ENCODE measurements at regions not wholly inside any gene's neighbourhood (a gene's known extent, or its start where the extent isn't known, plus 50 kb on each side); places are given as distances from the start of the nearest gene placed in this dataset.

DNA sequence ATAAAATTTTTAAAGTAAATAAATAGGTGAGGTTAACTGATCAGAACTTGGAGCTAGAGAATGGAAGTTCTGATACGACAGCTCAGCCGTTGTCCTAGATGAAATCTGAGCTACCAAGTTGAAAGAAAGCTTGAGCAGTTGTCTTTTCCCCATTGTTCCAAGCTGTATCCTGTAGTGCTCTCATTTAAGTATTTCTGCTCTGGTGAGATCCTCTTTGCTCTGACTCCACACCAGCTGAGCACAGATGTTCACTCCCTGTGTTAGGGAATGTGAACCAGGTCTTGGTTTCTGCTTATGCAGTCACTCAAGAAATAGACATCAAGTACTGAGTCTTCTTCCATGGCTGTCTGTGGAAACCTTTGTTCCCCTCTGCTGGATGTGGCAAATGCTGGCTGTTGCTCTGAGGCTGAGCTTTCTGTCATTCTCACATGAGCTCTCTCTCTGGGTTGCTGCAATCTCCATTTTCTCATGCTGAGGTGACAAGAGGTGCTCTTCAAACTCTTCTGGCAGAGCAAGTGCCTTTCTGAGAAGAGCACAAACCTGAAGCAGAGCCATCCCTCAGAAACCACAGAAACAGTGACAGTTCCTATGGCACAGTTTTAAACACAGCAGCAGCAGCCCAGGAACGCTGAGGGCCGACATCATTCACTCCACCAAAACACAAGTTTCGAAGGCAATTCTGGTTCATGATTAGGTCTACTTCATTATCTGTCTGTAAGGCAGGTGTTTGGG, 194.1 kb downstream of the SP3 start:
- intact Hi-C loops (cut with DNase I): no loop called here
- ATAC-seq: no peak
- no peak overlapping the region for H3K27ac ChIP-seq
- no peak for DNase-seq
- no peak overlapping the region for H3K4me3 ChIP-seq
- 82 to 83% methylated on average over 5 of the region's 5 CpGs for WGBS, 2 donors
- no peaks in the 10 kb centered on the region for H3K9me3 ChIP-seq
- TF ChIP-seq, protein P1, sequence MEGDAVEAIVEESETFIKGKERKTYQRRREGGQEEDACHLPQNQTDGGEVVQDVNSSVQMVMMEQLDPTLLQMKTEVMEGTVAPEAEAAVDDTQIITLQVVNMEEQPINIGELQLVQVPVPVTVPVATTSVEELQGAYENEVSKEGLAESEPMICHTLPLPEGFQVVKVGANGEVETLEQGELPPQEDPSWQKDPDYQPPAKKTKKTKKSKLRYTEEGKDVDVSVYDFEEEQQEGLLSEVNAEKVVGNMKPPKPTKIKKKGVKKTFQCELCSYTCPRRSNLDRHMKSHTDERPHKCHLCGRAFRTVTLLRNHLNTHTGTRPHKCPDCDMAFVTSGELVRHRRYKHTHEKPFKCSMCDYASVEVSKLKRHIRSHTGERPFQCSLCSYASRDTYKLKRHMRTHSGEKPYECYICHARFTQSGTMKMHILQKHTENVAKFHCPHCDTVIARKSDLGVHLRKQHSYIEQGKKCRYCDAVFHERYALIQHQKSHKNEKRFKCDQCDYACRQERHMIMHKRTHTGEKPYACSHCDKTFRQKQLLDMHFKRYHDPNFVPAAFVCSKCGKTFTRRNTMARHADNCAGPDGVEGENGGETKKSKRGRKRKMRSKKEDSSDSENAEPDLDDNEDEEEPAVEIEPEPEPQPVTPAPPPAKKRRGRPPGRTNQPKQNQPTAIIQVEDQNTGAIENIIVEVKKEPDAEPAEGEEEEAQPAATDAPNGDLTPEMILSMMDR (IDR thresholded peaks at IDR 0.05): no peak
- H3K36me3 ChIP-seq: no peaks in the 10 kb centered on the region
- H3K4me1 ChIP-seq: no peaks in the 10 kb centered on the region
- H3K27me3 ChIP-seq: no peaks in the 10 kb centered on the region

DNA sequence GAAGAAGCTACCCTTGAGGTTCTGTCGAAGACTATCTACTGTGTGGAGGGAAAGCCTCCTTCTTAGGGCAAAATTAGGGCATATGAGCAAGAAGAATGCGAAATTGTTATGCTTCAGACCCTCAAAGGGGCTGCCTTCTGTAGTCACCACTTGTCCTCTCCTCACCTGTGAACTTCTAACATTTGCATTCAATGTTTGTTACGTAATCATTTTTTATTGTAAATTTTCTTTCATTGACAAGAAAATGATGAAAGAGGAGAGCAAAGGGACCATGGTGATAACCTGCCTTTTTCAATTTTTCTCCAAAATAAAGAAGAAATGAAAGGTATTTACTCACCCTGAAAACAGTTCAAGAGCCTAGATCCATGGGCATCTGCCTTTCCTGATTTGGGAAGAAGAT, 193.0 kb downstream of the SP3 start:
- no peak for DNase-seq
- TF ChIP-seq, protein P1 (IDR thresholded peaks at IDR 0.05): no peak
- Histone ChIP-seq H3K9me3 (no peaks in the 10 kb centered on the region), H3K4me1 (no peaks in the 10 kb centered on the region), H3K36me3 (no peaks in the 10 kb centered on the region), H3K27ac (no peak overlapping the region), H3K27me3 (no peaks in the 10 kb centered on the region), H3K4me3 (no peak overlapping the region)
- WGBS, 2 donors: 82 to 84% methylated on average over 3 of the region's 3 CpGs
- ATAC-seq: no peak
- intact Hi-C loops (cut with DNase I): no loop called here

DNA sequence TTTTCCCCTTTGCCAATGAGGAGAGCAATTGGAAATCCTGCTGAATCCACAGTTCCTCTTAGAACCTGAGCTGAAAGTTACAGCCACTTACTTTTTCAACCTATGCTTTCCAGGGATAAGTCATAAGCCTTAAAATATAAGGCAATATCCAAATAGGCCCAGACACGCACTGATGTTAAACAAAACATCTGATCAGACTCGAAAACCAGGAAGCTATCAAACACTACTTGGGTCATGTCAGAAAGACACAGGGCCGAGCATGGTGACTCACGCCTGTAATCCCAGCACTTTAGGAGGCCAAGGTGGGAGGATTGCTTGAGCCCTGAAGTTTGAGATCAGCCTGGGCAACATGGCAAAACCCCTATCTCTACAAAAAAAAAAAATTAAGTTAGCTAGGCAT, 192.1 kb downstream of the SP3 start:
- no peaks in the 10 kb centered on the region for H3K9me3 ChIP-seq
- no peaks in the 10 kb centered on the region for H3K36me3 ChIP-seq
- WGBS, 2 donors: 90 to 91% methylated on average over 4 of the region's 4 CpGs
- no peaks in the 10 kb centered on the region for H3K27me3 ChIP-seq
- TF ChIP-seq, protein P1 (IDR thresholded peaks at IDR 0.05): no peak
- no peak overlapping the region for H3K27ac ChIP-seq
- H3K4me1 ChIP-seq: no peaks in the 10 kb centered on the region
- DNase-seq (no peak), ATAC-seq (no peak)
- no peak overlapping the region for H3K4me3 ChIP-seq
- intact Hi-C loops (cut with DNase I): no loop called here

DNA sequence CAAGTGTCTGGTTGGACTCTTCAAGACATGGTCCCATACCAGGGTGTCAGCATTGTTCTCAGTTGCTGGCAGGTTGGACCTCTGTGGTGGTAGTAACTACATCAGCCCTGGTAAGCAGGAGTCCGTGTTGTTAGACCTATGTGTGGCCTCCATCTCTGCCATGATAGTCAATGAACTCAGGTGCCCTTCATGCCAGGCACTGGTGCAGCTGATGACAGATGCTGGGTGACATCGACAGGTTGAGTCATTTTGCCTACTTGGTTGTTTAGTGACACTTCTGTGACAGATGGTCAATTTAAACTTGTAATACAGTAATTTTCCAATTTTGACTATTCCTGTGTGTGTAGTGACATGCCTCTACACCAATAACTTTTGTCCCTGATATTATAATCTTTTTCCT, 189.7 kb downstream of the SP3 start:
- H3K27ac ChIP-seq: no peak overlapping the region
- H3K9me3 ChIP-seq: peaks cover 0 to under 1% (median 0%) of the 10 kb centered on the region in 11 donors
- TF ChIP-seq, protein P1 (IDR thresholded peaks at IDR 0.05): no peak
- ATAC-seq: no peak
- no peak for DNase-seq
- H3K4me1 ChIP-seq: no peaks in the 10 kb centered on the region
- no peaks in the 10 kb centered on the region for H3K36me3 ChIP-seq
- no peak overlapping the region for H3K4me3 ChIP-seq
- intact Hi-C loops (cut with DNase I): no loop called here
- H3K27me3 ChIP-seq: no peaks in the 10 kb centered on the region
- 88 to 92% methylated on average over 2 of the region's 2 CpGs for WGBS, 2 donors

Measured in heart right ventricle (tissue), 16 donors.